ENCODE measurements at regions not wholly inside any gene's neighbourhood (a gene's known extent, or its start where the extent isn't known, plus 50 kb on each side); places are given as distances from the start of the nearest gene placed in this dataset.

GRCh38 chrX:51395810-51396728, 63.4 kb downstream of the NUDT10 start:
- no peak overlapping the region for H3K4me3 ChIP-seq (replicated peaks in 1 of 3; ENCODE audit: insufficient read depth in 1 of 3, low read depth in 2 of 3, low read length in 3 of 3)
- no peak for TF ChIP-seq KMT2B (CRISPR knock-in tag; IDR thresholded peaks at IDR 0.05)
- TF ChIP-seq MEIS1 (CRISPR knock-in tag; IDR thresholded peaks at IDR 0.05; ENCODE audit: borderline replicate concordance), result no peak
- TF ChIP-seq ZNF75D (CRISPR knock-in tag; IDR thresholded peaks at IDR 0.05; ENCODE audit: borderline replicate concordance), result no peak
- no peak for TF ChIP-seq SIN3A (IDR thresholded peaks at IDR 0.05; ENCODE audit: borderline replicate concordance, low read depth, low read length)
- TF ChIP-seq ZNF496 (CRISPR knock-in tag; IDR thresholded peaks at IDR 0.05; ENCODE audit: insufficient replicate concordance), result no peak
- TF ChIP-seq ZNF556 (CRISPR knock-in tag; IDR thresholded peaks at IDR 0.05; ENCODE audit: borderline replicate concordance), result no peak
- no peak for TF ChIP-seq ZFYVE20 (CRISPR knock-in tag; IDR thresholded peaks at IDR 0.05; ENCODE audit: borderline replicate concordance, low read depth)
- TF ChIP-seq ZNF224 (CRISPR knock-in tag; IDR thresholded peaks at IDR 0.05), result no peak
- TF ChIP-seq, protein P1, sequence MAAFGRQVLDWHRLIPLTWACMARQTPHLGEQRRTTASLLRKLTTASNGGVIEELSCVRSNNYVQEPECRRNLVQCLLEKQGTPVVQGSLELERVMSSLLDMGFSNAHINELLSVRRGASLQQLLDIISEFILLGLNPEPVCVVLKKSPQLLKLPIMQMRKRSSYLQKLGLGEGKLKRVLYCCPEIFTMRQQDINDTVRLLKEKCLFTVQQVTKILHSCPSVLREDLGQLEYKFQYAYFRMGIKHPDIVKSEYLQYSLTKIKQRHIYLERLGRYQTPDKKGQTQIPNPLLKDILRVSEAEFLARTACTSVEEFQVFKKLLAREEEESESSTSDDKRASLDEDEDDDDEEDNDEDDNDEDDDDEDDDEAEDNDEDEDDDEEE (CRISPR knock-in tag; IDR thresholded peaks at IDR 0.05), result no peak
- no peak for TF ChIP-seq ZC3H4 (CRISPR knock-in tag; IDR thresholded peaks at IDR 0.05; ENCODE audit: borderline replicate concordance)
- H4K20me1 ChIP-seq (ENCODE audit: insufficient read depth, low read length), result no peaks in the 10 kb centered on the region
- H3K4me2 ChIP-seq (ENCODE audit: low read depth, low read length), result no peak overlapping the region
- ATAC-seq (no peak), DNase-seq (ENCODE audit: low spot score) (no peak), FAIRE-seq (no peak)
- intact Hi-C loops (cut with micrococcal nuclease; ENCODE audit: unreplicated experiment) (no loop called here), in situ Hi-C loops (cut with HindIII; ENCODE audit: extremely low pct_ligation_motif_present, low pct_unique_long_range_greater_than_20kb) (no loop called here)
- ChIA-PET CTCF (ENCODE audit: low intra/inter-chr PET ratio, low total read pairs) (no interaction called here), POLR2A (no interaction called here)
- no peaks in the 10 kb centered on the region for H3K36me3 ChIP-seq (replicated peaks in 1 of 2; ENCODE audit: control insufficient read depth in 1 of 2, insufficient read depth in 2 of 2, low read length in 2 of 2)
- H3K27me3 ChIP-seq (ENCODE audit: control insufficient read depth in 1 of 2, insufficient read depth in 2 of 2, low read length in 2 of 2), result no peaks in the 10 kb centered on the region
- H3K9me3 ChIP-seq (ENCODE audit: low read length), result no peaks in the 10 kb centered on the region
- WGBS (ENCODE audit: low lambda C conversion rate), result 0% methylated on average over 1 of the region's 50 CpGs
- no peak overlapping the region for H3K27ac ChIP-seq (ENCODE audit: extremely low read length, insufficient read depth, low read length)
- no peak overlapping the region for H2AFZ ChIP-seq (ENCODE audit: low read length)
- H3K9ac ChIP-seq (ENCODE audit: insufficient read depth, low read depth, low read length), result no peak overlapping the region
- H3K79me2 ChIP-seq (ENCODE audit: insufficient read depth, low read length), result no peaks in the 10 kb centered on the region
- BruUV-seq (replicated peaks), result no TSS peak
- no peaks in the 10 kb centered on the region for H3K4me1 ChIP-seq (ENCODE audit: insufficient read depth, low read length)
